ENCODE measurements at regions not wholly inside any gene's neighbourhood (a gene's known extent, or its start where the extent isn't known, plus 50 kb on each side); places are given as distances from the start of the nearest gene placed in this dataset.

DNA sequence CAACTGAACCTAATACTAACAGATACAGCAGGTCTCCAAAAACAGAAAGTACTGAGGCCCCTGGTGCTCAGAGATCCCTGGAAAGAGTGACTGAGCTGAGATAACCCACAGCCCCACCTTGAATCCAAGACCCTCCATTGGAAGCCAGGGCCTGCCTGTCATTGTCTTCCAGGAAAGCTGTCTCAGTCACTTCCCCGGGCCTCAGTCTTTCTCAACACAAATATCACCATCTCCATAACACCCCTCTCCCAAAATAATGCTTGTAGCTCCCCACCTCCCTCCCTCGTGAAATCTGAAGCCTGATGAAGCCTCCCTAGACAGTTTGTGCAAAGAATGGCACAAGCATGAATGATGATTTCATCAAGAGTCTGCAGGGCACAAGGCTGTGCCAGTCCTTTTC lies 138.2 kb upstream of the LRFN2 start:
- H3K9ac ChIP-seq (ENCODE audit: extremely low read depth, low read length, poor library complexity, severe bottlenecking), result no peak overlapping the region
- 92 to 100% methylated on average over 2 of the region's 2 CpGs for WGBS, 2 experiments (ENCODE audit: insufficient coverage in 1 of 2, insufficient read length in 1 of 2)
- peaks cover 10% of the 10 kb centered on the region for H3K4me1 Mint-ChIP-seq
- no peak for DNase-seq
- no peaks in the 10 kb centered on the region for H3K9me3 ChIP-seq (ENCODE audit: control insufficient read depth, low read length)
- peaks cover 4% of the 10 kb centered on the region for H3K27me3 Mint-ChIP-seq (ENCODE audit: insufficient read depth)
- no peak overlapping the region for H3K27ac ChIP-seq (ENCODE audit: low read depth, low read length)
- no peaks in the 10 kb centered on the region for H3K9me3 Mint-ChIP-seq
- H3K4me3 ChIP-seq (ENCODE audit: low read length), result no peak overlapping the region
- H3K36me3 Mint-ChIP-seq (ENCODE audit: low read depth), result no peaks in the 10 kb centered on the region
- no peak overlapping the region for H3K4me3 Mint-ChIP-seq
- H3K27me3 ChIP-seq (ENCODE audit: control insufficient read depth, insufficient read depth, low read length, poor library complexity, severe bottlenecking), result peaks cover 15% of the 10 kb centered on the region
- peaks cover 4% of the 10 kb centered on the region for H3K4me1 ChIP-seq (ENCODE audit: control insufficient read depth, insufficient read depth, low read length)
- H3K36me3 ChIP-seq (ENCODE audit: control insufficient read depth, insufficient read depth, low read length), result no peaks in the 10 kb centered on the region
- no peak overlapping the region for H3K27ac Mint-ChIP-seq
- TF ChIP-seq, protein P1, sequence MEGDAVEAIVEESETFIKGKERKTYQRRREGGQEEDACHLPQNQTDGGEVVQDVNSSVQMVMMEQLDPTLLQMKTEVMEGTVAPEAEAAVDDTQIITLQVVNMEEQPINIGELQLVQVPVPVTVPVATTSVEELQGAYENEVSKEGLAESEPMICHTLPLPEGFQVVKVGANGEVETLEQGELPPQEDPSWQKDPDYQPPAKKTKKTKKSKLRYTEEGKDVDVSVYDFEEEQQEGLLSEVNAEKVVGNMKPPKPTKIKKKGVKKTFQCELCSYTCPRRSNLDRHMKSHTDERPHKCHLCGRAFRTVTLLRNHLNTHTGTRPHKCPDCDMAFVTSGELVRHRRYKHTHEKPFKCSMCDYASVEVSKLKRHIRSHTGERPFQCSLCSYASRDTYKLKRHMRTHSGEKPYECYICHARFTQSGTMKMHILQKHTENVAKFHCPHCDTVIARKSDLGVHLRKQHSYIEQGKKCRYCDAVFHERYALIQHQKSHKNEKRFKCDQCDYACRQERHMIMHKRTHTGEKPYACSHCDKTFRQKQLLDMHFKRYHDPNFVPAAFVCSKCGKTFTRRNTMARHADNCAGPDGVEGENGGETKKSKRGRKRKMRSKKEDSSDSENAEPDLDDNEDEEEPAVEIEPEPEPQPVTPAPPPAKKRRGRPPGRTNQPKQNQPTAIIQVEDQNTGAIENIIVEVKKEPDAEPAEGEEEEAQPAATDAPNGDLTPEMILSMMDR (conservative IDR thresholded peaks at IDR 0.05), result no peak

DNA sequence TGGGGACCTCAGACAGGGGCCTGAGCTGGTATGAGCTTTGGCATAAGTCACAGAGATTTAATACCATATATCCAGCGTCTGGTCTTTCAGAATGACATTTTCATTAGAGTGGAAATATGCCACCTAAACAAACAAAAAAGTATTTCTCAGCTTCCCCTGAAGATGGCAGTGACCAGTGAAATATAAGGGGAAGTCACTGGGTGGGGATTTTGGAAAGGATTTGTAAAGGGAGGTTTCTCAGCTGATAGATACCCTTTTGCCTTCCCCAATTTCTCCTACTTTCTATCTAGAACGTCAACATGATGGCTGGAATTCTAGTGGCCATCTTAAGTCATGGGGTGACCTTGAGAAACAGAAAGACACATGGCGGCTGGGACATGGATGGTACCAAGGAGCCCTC lies 137.7 kb upstream of the LRFN2 start:
- Mint-ChIP-seq H3K27ac (no peak overlapping the region), H3K4me1 (peaks cover 12% of the 10 kb centered on the region), H3K36me3 (ENCODE audit: low read depth) (no peaks in the 10 kb centered on the region), H3K4me3 (no peak overlapping the region), H3K9me3 (no peaks in the 10 kb centered on the region), H3K27me3 (ENCODE audit: insufficient read depth) (peaks cover 4% of the 10 kb centered on the region)
- Histone ChIP-seq H3K4me1 (ENCODE audit: control insufficient read depth, insufficient read depth, low read length) (peaks cover 4% of the 10 kb centered on the region), H3K9ac (ENCODE audit: extremely low read depth, low read length, poor library complexity, severe bottlenecking) (no peak overlapping the region), H3K27ac (ENCODE audit: low read depth, low read length) (no peak overlapping the region), H3K27me3 (ENCODE audit: control insufficient read depth, insufficient read depth, low read length, poor library complexity, severe bottlenecking) (peaks cover 10% of the 10 kb centered on the region), H3K9me3 (ENCODE audit: control insufficient read depth, low read length) (no peaks in the 10 kb centered on the region), H3K4me3 (ENCODE audit: low read length) (no peak overlapping the region), H3K36me3 (ENCODE audit: control insufficient read depth, insufficient read depth, low read length) (no peaks in the 10 kb centered on the region)
- DNase-seq, result no peak
- 87 to 100% methylated on average over 1 to 3 of the region's 3 CpGs for WGBS, 2 experiments (ENCODE audit: insufficient coverage in 1 of 2, insufficient read length in 1 of 2)
- TF ChIP-seq, protein P1 (conservative IDR thresholded peaks at IDR 0.05), result no peak

DNA sequence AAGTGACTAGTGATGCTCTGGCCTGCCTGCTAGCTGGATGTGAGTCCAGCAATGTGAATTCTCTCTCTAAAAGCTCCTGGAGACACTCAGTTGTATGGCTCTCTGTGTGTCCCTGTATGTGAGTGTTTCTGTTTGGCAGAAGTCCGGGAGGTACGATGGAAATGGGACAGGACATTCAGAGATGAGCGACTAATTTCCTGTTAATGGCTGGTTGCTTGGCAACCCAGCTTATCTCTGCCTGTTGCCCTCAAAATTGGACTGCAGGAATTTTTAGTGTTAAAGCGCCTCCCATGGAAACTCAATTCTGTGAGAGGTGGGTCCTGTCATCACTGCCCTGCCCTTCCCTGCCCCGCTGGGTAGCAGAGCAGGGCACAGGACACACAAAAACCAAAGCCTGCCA lies 136.8 kb upstream of the LRFN2 start:
- Histone ChIP-seq H3K4me1 (ENCODE audit: control insufficient read depth, insufficient read depth, low read length) (peaks cover 4% of the 10 kb centered on the region), H3K27ac (ENCODE audit: low read depth, low read length) (no peak overlapping the region), H3K27me3 (ENCODE audit: control insufficient read depth, insufficient read depth, low read length, poor library complexity, severe bottlenecking) (peaks cover 2% of the 10 kb centered on the region), H3K9ac (ENCODE audit: extremely low read depth, low read length, poor library complexity, severe bottlenecking) (no peak overlapping the region), H3K4me3 (ENCODE audit: low read length) (no peak overlapping the region), H3K36me3 (ENCODE audit: control insufficient read depth, insufficient read depth, low read length) (no peaks in the 10 kb centered on the region), H3K9me3 (ENCODE audit: control insufficient read depth, low read length) (no peaks in the 10 kb centered on the region)
- Mint-ChIP-seq H3K27ac (no peak overlapping the region), H3K4me1 (peaks cover 20% of the 10 kb centered on the region), H3K9me3 (no peaks in the 10 kb centered on the region), H3K27me3 (ENCODE audit: insufficient read depth) (peaks cover 3% of the 10 kb centered on the region), H3K4me3 (no peak overlapping the region), H3K36me3 (ENCODE audit: low read depth) (no peaks in the 10 kb centered on the region)
- TF ChIP-seq, protein P1 (conservative IDR thresholded peaks at IDR 0.05), result no peak
- DNase-seq, result no peak
- 91% methylated on average over 4 to 5 of the region's 5 CpGs for WGBS, 2 experiments (ENCODE audit: insufficient coverage in 1 of 2, insufficient read length in 1 of 2)
